ENCODE measurements at regions not wholly inside any gene's neighbourhood (a gene's known extent, or its start where the extent isn't known, plus 50 kb on each side); places are given as distances from the start of the nearest gene placed in this dataset.
"Not testable (repeated sequence)": the region's sequence is repeated elsewhere in the genome, so short reads cannot be mapped to it uniquely, and the experiment has no call there.

DNA sequence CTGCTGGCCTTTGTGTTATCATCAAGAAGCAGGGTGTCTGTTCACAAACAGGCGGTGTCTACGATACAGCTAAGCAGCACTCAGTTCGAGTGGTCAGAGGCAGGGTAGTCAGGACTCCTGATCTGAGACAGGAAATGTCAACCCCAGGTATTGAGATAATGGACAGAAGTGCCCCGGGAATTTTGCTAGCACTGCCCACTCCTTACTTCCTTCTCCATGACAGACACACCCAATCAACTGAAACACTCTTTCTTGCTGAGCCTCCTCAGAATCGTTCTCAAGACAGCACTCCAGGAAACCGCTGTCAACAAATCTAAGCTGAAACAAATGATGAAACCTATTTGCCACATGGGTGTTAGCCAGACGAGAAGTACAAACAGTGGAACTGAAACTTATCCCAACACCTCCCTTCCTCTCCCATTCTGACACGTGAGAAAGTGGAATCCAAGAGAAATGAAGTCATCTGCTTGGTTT lies 109.3 kb downstream of the GTF2IRD2B start:
- not testable (repeated sequence) for DNase-seq (ENCODE audit: low read depth in 3 of 3)

DNA sequence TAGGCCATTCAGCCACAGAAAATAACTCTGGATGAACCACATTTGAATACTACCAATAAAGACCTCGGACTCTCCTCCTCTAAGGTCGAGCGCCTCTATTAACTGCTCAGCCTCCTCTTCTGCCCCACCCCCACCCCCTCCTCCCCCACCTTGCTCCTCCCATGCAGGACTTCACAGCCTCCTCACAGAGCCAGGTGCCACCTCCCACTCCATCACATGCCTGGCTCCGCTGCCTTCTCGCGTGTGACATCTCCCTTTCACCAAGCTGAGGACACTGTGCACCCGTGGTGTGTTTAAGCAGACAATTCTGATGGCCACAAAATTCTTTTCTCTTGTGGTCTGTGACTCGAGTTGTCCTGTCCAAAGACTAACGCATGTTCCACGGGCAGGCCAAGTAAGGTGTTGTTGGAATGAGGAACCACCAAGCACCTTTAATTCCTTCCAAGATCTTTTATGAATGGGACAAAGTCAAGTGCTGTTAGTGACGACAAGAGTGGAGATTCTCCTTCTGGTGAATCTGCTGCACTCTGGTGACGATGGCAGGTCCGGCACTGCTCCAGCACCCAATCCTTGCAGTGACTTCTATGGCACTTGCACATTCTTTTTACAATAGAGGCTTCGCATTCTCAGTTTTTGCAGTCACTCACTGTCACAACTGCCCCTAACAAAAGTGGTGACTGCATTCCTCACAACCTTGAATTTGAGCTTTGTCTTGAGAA lies 113.1 kb downstream of the GTF2IRD2B start:
- DNase-seq (ENCODE audit: low read depth in 3 of 3), result not testable (repeated sequence)

DNA sequence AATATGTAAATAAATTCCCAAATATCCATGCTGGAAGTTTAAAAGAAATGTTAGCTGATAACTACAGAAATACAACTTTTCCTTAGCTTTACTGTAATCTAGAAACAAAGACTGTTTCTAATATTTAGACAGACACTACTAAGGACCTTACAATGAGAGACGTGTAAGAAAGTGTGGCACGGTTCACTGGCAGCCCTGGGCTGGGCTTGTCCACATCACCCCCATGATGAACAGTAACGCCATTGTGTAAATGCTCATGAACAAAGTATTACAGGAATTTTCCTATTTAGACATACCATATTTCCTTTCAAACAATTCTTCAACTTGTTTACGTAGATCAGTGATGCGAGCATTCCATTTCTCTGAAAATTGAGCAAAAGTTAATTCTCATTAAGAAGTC lies 123.1 kb downstream of the GTF2IRD2B start:
- not testable (repeated sequence) for DNase-seq (ENCODE audit: low read depth in 3 of 3)

DNA sequence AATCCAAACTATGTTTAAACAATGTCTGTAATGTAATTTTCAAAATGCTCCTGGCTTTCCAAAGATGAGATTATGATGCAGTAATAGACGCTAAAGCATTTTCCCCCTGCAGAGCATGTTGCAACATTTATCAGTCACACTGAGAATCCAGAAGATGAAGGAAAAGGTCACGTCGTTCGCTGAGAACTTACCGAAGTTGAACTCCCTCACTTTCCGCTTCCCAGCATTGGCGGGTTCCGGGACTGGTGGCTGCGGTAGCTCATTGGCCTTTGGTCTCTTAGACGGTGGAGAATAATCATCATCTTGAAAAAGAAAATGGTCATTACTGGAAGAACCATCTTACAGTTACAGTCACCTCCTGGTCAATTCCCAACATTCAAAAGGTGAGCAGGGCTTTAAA lies 124.6 kb downstream of the GTF2IRD2B start:
- not testable (repeated sequence) for DNase-seq (ENCODE audit: low read depth in 3 of 3)

DNA sequence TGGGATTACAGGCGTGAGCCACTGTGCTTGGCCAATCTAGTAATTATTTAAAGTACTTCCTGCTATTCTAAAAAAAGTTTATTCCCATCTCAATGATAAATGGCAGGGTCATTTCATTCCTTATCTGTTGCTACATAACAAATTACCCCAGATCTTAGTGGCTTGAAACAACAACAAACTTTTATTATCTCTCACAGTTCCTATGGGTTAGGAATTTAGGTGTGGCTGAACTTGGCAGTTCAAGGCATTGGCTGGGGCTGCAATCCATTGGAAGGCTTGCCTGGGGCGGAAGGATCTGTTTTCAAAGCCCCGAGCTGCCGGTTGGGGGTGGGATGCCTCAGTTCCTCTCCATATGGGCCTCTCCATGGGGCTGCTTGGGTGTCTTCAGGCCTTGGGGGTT lies 133.7 kb downstream of the GTF2IRD2B start:
- DNase-seq (ENCODE audit: low read depth in 3 of 3), result not testable (repeated sequence)

DNA sequence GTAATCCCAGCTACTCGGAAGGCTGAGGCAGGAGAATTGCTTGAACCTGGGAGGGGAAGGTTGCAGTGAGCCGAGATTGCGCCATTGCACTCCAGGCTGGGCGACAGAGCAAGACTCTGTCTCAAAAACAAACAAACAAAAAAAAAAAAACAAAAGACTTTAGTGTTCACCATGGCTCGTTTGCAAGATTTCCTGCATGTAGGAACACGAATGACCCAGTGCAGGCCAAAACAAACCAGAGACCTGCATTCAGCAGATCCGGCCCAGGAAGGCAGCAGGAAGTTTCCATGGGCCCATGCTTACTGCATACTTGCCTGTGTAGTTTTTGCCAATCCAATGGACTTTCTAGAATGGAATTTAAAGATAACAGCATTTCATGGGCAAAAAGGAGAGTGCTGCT lies 137.2 kb downstream of the GTF2IRD2B start:
- not testable (repeated sequence) for DNase-seq (ENCODE audit: low read depth in 3 of 3)

DNA sequence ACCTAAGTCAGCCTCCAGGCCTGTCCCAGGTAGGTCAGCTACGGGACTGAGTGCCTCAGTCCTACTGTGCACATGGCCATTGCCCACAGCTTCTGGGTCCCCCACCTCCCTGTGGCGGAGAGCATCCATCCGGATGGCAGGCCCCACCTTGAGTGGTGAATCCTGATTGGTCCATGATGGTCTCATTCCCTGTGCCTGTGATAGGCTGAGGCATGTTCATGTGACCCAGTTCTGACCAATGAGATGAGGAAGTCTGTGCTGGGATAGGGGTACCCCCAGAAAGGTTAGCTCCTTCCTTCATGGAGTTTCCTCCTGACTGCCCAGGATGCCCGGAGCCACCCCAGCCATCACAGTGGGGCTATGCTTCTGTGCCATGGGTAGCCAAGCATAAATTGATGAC lies 138.2 kb downstream of the GTF2IRD2B start:
- not testable (repeated sequence) for DNase-seq (ENCODE audit: low read depth in 3 of 3)

DNA sequence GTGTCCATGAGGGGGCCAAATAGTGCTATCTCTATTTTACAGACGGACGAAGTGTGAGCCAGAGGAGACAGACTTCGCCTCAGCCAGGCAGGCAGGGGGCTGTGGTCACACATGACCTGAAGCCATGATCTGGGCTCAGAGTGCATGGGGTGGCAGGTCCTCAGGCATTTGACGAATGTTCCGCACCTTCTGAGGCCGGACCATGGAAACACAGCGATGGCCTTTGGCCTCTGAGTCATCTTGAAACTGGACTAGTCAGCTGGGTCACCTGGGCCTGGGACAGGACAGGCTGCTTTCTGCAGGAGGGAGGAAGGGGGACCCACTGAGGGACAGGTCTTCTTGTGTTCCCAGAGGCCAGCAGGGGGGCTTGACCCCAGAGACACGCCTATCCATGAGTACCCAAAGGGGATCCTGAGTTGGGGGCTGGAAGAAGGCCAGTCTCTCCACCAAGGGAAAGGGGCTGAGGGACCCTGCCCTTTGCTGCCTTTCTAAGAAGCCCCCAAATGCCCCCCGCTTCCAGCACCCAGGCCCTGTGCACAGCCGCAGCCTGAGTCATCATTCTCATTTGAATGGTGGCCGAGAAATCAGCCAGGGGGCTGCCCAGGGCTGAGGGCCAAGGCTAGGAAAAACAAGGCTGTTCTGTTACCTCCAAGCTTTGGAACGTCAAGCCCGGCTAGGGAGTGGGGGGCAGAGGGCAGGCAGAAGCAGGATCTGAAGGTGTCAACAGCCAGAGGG lies 142.9 kb downstream of the GTF2IRD2B start:
- not testable (repeated sequence) for DNase-seq (ENCODE audit: low read depth in 3 of 3)

DNA sequence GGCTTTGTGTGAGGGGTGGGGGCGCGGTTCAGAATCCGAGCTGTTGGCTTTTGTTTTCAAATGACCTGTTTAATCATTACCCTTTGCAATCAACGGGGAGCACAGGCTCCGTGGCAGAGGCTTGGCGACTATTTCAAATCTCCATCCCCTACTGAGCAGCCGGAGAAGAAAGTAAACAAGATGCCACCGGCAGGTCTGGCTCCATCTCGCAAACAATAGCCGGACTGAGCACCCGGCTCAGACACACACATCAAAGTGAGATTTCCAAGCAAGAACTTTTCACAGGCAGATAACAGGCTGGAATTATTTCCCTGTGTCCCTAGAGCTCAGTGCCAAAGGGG lies 143.4 kb downstream of the GTF2IRD2B start:
- not testable (repeated sequence) for DNase-seq (ENCODE audit: low read depth in 3 of 3)

DNA sequence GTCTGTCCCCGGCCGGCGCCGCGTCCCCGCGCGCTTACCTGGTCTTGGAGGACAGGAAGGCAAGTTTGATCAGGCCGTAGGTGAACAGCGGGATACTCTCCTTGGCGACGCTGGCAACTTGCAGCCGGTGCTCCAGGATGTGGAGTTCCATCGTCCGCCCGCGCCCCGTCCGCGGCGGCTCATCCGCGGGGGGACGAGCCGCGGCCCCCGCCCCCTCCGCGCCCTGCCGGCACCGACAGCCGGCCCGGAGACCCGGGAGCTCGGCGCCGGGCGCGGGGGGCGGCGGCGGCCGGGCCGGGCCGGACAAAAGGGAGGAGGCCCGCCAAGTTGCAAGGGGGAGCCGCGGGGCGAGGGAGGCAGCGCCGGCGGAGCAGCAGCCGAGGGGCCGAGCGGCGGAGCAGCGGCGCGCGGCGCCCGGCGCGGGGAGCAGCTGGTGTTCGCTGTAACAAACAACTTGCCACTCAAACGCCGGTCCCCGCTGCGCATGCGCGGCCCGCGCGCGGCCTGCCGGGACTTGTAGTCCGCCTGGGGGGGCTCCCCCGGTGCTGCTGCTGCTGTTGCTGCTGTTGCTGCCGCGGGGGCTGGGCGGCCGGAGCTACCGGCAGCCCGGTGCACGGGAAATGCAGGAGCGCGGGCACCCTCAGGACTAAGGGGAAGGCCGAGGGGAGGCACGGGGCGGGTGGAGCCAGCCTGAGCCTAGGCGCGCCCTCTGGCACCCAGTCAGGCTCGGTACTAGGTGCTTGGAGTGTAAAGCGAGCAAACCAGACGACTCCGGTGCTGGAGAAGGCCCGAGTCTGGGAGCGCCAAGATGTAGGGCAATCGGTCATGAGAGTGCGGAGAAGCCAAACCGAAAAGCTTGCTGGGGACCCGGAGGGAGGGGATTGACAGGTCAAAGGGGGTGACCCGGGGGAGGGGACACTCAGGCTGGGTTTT lies 145.1 kb downstream of the GTF2IRD2B start:
- DNase-seq (ENCODE audit: low read depth in 3 of 3), result peak in 1 of 3 experiments; percentile 4

DNA sequence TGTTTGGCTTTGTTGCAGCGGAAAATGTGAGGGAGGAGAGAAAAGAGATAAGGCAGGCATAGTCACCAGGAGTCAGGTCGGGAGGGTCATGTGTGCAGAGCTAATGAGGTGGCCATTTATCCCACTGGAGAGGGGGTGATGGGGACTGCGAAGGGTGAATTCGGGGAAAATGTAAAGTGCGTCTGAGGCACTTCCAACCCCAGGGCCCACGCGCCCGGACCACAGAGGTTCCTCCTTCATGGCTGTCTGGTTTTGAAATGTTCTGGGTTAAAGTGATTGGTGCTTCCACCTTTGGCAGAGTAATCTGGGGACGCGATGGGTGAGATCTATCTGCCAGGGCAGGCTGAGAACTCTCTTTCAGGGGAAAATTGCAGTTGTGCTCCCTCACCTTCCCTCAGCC lies 145.9 kb downstream of the GTF2IRD2B start:
- not testable (repeated sequence) for DNase-seq (ENCODE audit: low read depth in 3 of 3)

DNA sequence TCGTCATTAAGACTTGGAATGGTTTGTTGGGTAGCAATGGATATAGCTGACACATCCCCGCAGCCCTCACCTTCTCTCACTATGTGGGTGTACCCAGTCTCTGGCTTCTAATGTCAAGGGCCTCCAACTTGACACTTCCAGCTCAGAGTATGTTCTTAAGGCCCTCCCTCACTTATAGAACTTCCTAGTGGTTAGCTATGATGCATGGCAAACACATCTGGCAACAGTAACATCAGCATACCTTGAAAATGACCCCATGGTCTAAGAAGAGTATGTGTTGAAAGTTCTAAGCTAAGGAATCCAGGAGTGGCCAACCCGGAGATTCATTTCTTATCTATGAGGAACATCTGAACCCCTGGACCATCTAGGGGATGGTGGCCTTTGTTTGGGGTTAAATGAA lies 151.2 kb downstream of the GTF2IRD2B start:
- not testable (repeated sequence) for DNase-seq (ENCODE audit: low read depth in 3 of 3)

DNA sequence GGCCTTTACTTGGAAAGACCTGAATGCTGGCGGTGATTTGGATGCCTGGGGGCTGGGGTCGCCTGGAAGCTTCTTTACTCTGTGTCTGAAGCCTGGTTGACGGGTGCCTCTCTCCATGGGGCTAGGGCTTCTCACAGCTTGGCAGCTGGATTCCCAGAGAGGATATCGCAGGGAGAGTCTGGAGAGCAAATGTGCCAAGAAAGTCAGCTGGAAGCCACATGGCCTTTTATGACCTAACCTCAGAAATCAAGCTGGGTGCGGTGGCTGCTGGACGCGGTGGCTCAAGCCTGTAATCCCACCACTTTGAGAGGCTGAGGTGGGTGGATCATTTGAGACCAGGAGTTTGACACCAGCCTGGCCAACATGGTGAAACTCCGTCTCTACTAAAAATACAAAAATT lies 147.2 kb upstream of the TRIM73 start:
- DNase-seq (ENCODE audit: low read depth in 3 of 3), result not testable (repeated sequence)

DNA sequence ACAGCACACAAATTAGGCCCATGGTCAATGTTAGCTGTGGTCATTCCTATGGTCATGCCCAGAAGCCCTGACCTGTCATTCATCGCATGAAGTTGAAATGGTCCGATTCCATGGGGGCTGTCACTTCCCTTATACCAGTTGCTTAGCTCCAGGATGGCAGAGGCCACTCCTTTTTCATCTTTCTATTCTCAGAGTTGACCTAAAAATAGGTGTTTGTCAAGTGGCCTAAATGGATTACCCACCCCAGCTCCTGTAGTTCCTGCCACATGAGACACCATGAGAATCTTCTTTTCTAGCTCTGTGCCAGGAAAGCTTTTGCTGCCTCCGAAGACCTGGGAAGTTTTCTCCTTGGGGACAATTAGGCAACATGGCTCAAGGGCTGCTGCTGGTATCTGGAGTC lies 141.2 kb upstream of the TRIM73 start:
- not testable (repeated sequence) for DNase-seq (ENCODE audit: low read depth in 3 of 3)

DNA sequence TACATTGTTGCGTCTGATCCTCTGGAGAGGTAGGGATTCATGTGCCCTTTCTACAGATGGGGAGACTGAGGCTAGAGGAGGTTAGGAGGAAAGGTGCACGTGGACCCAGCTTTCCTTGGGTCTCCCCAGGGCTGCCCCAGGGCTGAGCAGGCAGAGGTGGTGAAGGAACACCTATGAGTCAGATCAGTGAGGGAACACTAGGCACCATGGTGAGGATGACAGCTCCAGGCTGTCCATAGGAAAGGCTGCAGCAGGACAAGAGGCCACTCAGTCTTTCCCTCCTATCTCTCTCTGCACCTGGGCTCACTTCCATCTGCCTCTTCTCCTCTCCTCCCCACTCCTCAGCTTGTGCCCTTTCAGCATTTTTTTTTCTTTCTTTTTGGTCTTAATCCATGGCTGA lies 138.0 kb upstream of the TRIM73 start:
- not testable (repeated sequence) for DNase-seq (ENCODE audit: low read depth in 3 of 3)

DNA sequence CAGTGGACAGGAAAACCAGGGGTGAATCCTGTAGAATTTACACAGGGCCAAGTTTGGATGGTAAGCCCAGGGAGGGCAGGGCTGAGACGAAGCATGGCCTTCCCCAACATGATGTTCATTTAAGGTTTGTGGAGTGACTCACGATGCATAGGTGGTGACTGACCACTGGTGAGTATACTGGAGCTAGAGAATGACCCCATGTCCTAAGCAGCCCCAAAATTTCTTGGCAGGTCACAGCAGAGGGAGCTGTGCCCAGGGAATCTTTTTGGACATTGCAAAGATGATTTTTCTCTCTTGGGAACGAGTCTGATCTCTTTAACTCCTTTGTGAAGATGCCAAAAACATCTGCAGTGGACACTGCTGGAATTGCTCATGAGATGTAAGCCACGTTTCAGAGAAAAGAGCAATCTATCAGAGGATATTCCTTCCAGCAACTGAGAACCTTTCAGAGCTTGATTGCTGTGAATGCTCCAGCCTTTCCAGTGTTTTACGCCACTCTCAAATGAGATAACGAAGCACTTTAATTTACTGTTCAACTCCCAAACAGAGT lies 135.9 kb upstream of the TRIM73 start:
- DNase-seq (ENCODE audit: low read depth in 3 of 3), result not testable (repeated sequence)

DNA sequence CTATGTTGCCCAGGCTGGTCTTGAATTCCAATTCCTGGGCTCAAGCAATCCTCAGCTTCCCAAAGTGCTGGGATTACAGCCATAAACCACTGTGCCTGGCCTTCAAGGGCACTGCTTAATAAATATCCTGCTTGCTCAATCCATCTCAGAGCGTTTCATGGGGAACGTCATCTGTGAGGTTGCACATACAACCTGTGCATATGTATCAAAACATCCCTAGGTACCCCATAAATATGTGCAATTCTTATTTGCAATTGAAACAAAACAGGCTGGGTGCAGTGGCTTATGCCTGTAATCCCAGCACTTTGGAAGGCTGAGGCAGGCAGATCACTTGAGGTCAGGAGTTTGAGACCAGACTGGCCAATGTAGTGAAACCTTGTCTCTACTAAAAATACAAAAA lies 133.8 kb upstream of the TRIM73 start:
- DNase-seq (ENCODE audit: low read depth in 3 of 3), result not testable (repeated sequence)

DNA sequence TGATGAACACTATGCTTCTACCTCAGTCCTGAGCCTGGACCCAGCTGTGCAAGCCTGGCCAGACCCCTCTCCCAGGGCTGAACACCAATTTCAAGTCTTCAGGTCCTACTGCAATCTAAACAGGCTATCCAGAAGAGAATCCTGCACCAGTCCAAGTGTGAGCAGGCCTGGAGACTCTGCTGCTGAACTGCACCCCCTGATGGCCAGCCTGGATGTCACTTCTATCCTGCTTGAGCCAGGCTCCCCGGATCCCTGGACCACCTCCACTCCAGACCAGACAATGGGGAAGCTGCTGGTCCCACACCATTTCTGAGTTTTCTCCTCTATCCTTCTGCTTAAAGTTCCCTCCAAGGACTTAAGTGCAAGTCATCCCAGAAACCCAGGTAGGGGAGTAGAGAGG lies 127.3 kb upstream of the TRIM73 start:
- DNase-seq (ENCODE audit: low read depth in 3 of 3), result not testable (repeated sequence)

DNA sequence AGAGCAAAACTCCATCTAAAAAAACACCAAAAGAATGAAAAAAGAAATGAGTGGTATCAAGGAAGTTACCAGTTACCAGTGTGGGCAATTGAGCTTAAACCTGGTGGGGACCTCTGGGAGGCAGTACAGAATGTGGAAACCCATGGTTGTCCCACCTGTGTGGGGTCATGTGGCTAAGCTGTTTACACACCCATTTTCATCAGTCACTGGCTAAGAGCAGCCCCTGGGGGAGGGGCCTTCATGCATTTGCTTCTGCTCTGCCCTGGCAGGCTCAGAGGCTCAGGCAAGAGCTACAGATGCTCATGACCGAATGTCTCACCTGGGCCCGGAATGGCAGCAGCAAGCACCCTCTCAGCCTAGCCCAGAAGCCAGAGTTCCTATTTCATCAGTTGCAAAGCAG lies 126.3 kb upstream of the TRIM73 start:
- not testable (repeated sequence) for DNase-seq (ENCODE audit: low read depth in 3 of 3)

DNA sequence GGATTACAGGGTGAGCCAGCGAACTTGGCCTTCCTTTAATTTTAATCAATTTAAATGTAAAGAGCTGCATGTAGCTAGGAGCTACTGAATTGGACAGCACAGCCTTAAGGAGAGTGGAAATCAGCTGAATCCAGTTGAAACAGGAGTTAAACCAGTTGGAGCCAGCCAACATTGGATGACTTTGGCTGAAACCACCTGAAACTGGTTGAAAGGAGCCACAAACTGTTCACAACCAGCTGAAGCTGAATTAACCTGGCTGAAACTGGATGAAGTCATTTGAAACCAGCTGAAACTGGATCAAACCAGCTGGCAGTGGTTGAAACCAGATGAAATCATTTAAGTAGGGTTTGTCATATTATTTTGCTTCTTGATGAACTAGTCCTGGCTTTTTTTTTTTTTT lies 121.3 kb upstream of the TRIM73 start:
- not testable (repeated sequence) for DNase-seq (ENCODE audit: low read depth in 3 of 3)

Data from stimulated activated CD4-positive, alpha-beta T cell treated with anti-CD3 and anti-CD28 coated beads, TNF-alpha, amount 100 ng/mL, for 4 hours (primary cell).